ENCODE measurements at regions not wholly inside any gene's neighbourhood (a gene's known extent, or its start where the extent isn't known, plus 50 kb on each side); places are given as distances from the start of the nearest gene placed in this dataset.
A peak's percentile ranks its signal among the peaks of the same experiment; 100 is the strongest.

- DNase-seq (ENCODE audit: low spot score): no peak
- H3K36me3 Mint-ChIP-seq (ENCODE audit: low read depth, unreplicated experiment): no peaks in the 10 kb centered on the region
- peaks cover 3% of the 10 kb centered on the region for H3K4me1 Mint-ChIP-seq (ENCODE audit: unreplicated experiment)
- no peaks in the 10 kb centered on the region for H3K9me3 Mint-ChIP-seq (ENCODE audit: unreplicated experiment)
- no peak overlapping the region for H3K27ac Mint-ChIP-seq (ENCODE audit: unreplicated experiment)
- TF ChIP-seq CTCF (IDR thresholded peaks at IDR 0.05; ENCODE audit: unreplicated experiment): no peak
- no peak overlapping the region for H3K4me3 Mint-ChIP-seq (ENCODE audit: unreplicated experiment)
- H3K27me3 Mint-ChIP-seq (ENCODE audit: unreplicated experiment): no peaks in the 10 kb centered on the region
Measured at GRCh38 chr7:116101704-116102103, 71.1 kb upstream of the TFEC start.

- no peaks in the 10 kb centered on the region for H3K27me3 Mint-ChIP-seq (ENCODE audit: unreplicated experiment)
- H3K27ac Mint-ChIP-seq (ENCODE audit: unreplicated experiment): no peak overlapping the region
- no peak overlapping the region for H3K4me3 Mint-ChIP-seq (ENCODE audit: unreplicated experiment)
- H3K36me3 Mint-ChIP-seq (ENCODE audit: low read depth, unreplicated experiment): no peaks in the 10 kb centered on the region
- H3K9me3 Mint-ChIP-seq (ENCODE audit: unreplicated experiment): no peaks in the 10 kb centered on the region
- DNase-seq (ENCODE audit: low spot score): no peak
- TF ChIP-seq CTCF (IDR thresholded peaks at IDR 0.05; ENCODE audit: unreplicated experiment): no peak
- H3K4me1 Mint-ChIP-seq (ENCODE audit: unreplicated experiment): no peaks in the 10 kb centered on the region
Measured at GRCh38 chr7:116111475-116111874, 80.9 kb upstream of the TFEC start.

- DNase-seq (ENCODE audit: low spot score): no peak
- Mint-ChIP-seq H3K4me1 (ENCODE audit: unreplicated experiment) (no peaks in the 10 kb centered on the region), H3K9me3 (ENCODE audit: unreplicated experiment) (no peaks in the 10 kb centered on the region), H3K27me3 (ENCODE audit: unreplicated experiment) (no peaks in the 10 kb centered on the region), H3K36me3 (ENCODE audit: low read depth, unreplicated experiment) (no peaks in the 10 kb centered on the region), H3K4me3 (ENCODE audit: unreplicated experiment) (no peak overlapping the region), H3K27ac (ENCODE audit: unreplicated experiment) (no peak overlapping the region)
- no peak for TF ChIP-seq CTCF (IDR thresholded peaks at IDR 0.05; ENCODE audit: unreplicated experiment)
Measured at GRCh38 chr7:116113310-116113709, 82.7 kb upstream of the TFEC start.

GRCh38 chr7:116120839-116121238, 89.5 kb upstream of the TES start:
- Mint-ChIP-seq H3K4me1 (ENCODE audit: unreplicated experiment) (no peaks in the 10 kb centered on the region), H3K4me3 (ENCODE audit: unreplicated experiment) (no peak overlapping the region), H3K27me3 (ENCODE audit: unreplicated experiment) (no peaks in the 10 kb centered on the region), H3K9me3 (ENCODE audit: unreplicated experiment) (no peaks in the 10 kb centered on the region), H3K27ac (ENCODE audit: unreplicated experiment) (no peak overlapping the region), H3K36me3 (ENCODE audit: low read depth, unreplicated experiment) (no peaks in the 10 kb centered on the region)
- TF ChIP-seq CTCF (IDR thresholded peaks at IDR 0.05; ENCODE audit: unreplicated experiment): no peak
- DNase-seq (ENCODE audit: low spot score): no peak

- Mint-ChIP-seq H3K4me1 (ENCODE audit: unreplicated experiment) (no peaks in the 10 kb centered on the region), H3K4me3 (ENCODE audit: unreplicated experiment) (no peak overlapping the region), H3K36me3 (ENCODE audit: low read depth, unreplicated experiment) (no peaks in the 10 kb centered on the region), H3K27me3 (ENCODE audit: unreplicated experiment) (no peaks in the 10 kb centered on the region), H3K27ac (ENCODE audit: unreplicated experiment) (no peak overlapping the region), H3K9me3 (ENCODE audit: unreplicated experiment) (no peaks in the 10 kb centered on the region)
- peak; percentile 74 for TF ChIP-seq CTCF (IDR thresholded peaks at IDR 0.05; ENCODE audit: unreplicated experiment)
- DNase-seq (ENCODE audit: low spot score): peak; percentile 11
Measured at GRCh38 chr7:116122972-116123595, 87.3 kb upstream of the TES start.

Data from endothelial cell (in vitro differentiated cells).